K562 (cell line): ENCODE measurements at regions not wholly inside any gene's neighbourhood (a gene's known extent, or its start where the extent isn't known, plus 50 kb on each side); places are given as distances from the start of the nearest gene placed in this dataset.

Experiments
- ETV5 ChIP-seq: sonication (generic); formaldehyde crosslinking; IDR thresholded peaks from 2 replicates; pipeline ENCODE4 v1.4.0; 2020; ENCODE audit warnings: low read depth, mild to moderate bottlenecking, missing genetic modification reagents
- HDGF ChIP-seq: fragments of 450-650 bp; IDR thresholded peaks from 2 replicates; pipeline ENCODE4 v1.6.1; 2016
- TF ChIP-seq, protein P1 (sequence below), 2 experiments: fragments of 450-650 bp; formaldehyde crosslinking in 1 of 2; IDR thresholded peaks; 2 replicates each; pipeline versions ENCODE4 v1.4.0 to v1.6.1; 2014 to 2020; ENCODE audit warnings: mild to moderate bottlenecking in 2 of 2, borderline replicate concordance in 1 of 2, low read depth in 1 of 2
- TF ChIP-seq, protein P2 (sequence below), 3 experiments: IDR thresholded peaks in 2 of 3; conservative IDR thresholded peaks in 1 of 3; 2 replicates each; pipeline ENCODE4 v1.5.1; 2011 to 2012; ENCODE audit warnings: low read length in 3 of 3, mild to moderate bottlenecking in 3 of 3, control low read depth in 2 of 3, improper control_type of control experiment in 1 of 3, inconsistent platforms in 1 of 3, low read depth in 1 of 3, mixed read lengths in 1 of 3, moderate library complexity in 1 of 3; ENCODE audit not compliant: insufficient read depth in 2 of 3
- TF ChIP-seq, protein P3 (sequence below): sonication (generic); formaldehyde crosslinking; IDR thresholded peaks from 2 replicates; pipeline ENCODE4 v1.8.0; 2022; ENCODE audit warnings: mild to moderate bottlenecking, missing genetic modification reagents

DNA sequence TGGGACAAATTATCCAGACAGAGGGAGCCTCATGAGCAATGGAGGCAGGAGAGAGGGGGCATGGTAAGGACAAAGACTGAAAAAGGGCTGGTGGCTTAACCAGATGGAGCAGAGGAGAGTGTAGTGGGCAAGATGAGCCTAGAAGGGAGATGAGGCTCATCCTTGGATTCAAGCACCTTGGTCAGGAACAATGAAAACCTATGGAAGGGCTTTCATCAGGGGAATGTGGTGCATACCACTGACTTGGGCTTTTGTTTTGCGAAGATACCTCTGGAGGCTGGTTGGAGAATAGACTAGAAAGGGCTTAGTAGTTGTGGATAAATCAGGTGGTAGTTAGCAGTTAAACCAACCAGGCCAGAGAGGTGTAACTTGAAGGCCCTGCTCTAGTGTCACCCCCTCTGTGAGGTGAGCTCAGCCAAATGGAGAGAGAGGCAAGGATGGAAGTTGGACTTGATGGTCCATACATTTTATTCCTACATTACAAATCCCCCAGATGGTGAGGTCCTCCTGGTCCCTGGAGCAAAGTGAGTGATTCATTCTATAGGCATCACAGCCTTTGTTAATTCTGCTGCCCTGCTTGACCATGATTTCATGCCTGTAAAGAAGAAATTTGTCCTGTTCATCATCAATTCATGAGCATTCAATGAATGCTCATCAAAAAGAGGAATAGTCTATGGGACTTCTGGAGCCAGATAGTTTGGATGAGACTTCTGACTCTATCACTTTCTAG lies 264.8 kb upstream of the IGFBP7 start (continued):
- TF ChIP-seq, protein P1, sequence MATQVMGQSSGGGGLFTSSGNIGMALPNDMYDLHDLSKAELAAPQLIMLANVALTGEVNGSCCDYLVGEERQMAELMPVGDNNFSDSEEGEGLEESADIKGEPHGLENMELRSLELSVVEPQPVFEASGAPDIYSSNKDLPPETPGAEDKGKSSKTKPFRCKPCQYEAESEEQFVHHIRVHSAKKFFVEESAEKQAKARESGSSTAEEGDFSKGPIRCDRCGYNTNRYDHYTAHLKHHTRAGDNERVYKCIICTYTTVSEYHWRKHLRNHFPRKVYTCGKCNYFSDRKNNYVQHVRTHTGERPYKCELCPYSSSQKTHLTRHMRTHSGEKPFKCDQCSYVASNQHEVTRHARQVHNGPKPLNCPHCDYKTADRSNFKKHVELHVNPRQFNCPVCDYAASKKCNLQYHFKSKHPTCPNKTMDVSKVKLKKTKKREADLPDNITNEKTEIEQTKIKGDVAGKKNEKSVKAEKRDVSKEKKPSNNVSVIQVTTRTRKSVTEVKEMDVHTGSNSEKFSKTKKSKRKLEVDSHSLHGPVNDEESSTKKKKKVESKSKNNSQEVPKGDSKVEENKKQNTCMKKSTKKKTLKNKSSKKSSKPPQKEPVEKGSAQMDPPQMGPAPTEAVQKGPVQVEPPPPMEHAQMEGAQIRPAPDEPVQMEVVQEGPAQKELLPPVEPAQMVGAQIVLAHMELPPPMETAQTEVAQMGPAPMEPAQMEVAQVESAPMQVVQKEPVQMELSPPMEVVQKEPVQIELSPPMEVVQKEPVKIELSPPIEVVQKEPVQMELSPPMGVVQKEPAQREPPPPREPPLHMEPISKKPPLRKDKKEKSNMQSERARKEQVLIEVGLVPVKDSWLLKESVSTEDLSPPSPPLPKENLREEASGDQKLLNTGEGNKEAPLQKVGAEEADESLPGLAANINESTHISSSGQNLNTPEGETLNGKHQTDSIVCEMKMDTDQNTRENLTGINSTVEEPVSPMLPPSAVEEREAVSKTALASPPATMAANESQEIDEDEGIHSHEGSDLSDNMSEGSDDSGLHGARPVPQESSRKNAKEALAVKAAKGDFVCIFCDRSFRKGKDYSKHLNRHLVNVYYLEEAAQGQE (IDR thresholded peaks at IDR 0.05; ENCODE audit: borderline replicate concordance): no peak
- TF ChIP-seq, protein P1 (CRISPR knock-in tag; IDR thresholded peaks at IDR 0.05; ENCODE audit: low read depth): no peak
- TF ChIP-seq HDGF (no peak), ETV5 (CRISPR knock-in tag) (no peak)
- TF ChIP-seq, protein P2, sequence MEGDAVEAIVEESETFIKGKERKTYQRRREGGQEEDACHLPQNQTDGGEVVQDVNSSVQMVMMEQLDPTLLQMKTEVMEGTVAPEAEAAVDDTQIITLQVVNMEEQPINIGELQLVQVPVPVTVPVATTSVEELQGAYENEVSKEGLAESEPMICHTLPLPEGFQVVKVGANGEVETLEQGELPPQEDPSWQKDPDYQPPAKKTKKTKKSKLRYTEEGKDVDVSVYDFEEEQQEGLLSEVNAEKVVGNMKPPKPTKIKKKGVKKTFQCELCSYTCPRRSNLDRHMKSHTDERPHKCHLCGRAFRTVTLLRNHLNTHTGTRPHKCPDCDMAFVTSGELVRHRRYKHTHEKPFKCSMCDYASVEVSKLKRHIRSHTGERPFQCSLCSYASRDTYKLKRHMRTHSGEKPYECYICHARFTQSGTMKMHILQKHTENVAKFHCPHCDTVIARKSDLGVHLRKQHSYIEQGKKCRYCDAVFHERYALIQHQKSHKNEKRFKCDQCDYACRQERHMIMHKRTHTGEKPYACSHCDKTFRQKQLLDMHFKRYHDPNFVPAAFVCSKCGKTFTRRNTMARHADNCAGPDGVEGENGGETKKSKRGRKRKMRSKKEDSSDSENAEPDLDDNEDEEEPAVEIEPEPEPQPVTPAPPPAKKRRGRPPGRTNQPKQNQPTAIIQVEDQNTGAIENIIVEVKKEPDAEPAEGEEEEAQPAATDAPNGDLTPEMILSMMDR (IDR thresholded peaks at IDR 0.05 in 2 of 3, conservative IDR thresholded peaks at IDR 0.05 in 1 of 3; ENCODE audit: insufficient read depth in 2 of 3, low read depth in 1 of 3, low read length in 3 of 3): no peak
- TF ChIP-seq, protein P3, sequence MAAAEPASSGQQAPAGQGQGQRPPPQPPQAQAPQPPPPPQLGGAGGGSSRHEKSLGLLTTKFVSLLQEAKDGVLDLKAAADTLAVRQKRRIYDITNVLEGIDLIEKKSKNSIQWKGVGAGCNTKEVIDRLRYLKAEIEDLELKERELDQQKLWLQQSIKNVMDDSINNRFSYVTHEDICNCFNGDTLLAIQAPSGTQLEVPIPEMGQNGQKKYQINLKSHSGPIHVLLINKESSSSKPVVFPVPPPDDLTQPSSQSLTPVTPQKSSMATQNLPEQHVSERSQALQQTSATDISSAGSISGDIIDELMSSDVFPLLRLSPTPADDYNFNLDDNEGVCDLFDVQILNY (CRISPR knock-in tag): no peak
